Prostate gland (tissue), 2 donors: ENCODE measurements at regions not wholly inside any gene's neighbourhood (a gene's known extent, or its start where the extent isn't known, plus 50 kb on each side); places are given as distances from the start of the nearest gene placed in this dataset.
A peak's percentile ranks its signal among the peaks of the same experiment; 100 is the strongest.
"Not testable (repeated sequence)": the region's sequence is repeated elsewhere in the genome, so short reads cannot be mapped to it uniquely, and the experiment has no call there.

ENCODE experiments used
- DNase-seq: peaks from one replicate; pipeline ENCODE4 v3.0.0-alpha.2; 2019; ENCODE audit warnings: low spot score
- H3K27ac ChIP-seq, 2 donors: fragments of 200-600 bp; sonication (generic); 2 replicates each; pipeline ENCODE4 v1.5.1; 2017 to 2019
- H3K27me3 ChIP-seq: fragments of 200-600 bp; sonication (generic); replicated peaks from 2 replicates; pipeline ENCODE4 v1.5.1; 2019; ENCODE audit not compliant: insufficient read depth
- H3K36me3 ChIP-seq, 2 donors: fragments of 200-600 bp; sonication (generic); 1 replicate in 1 of 2; 2 replicates in 1 of 2; pipeline versions ENCODE4 v1.5.1 to v1.8.1; 2017 to 2019
- H3K4me1 ChIP-seq: fragments of 200-600 bp; sonication (generic); replicated peaks from 2 replicates; pipeline ENCODE4 v1.5.1; 2019
- H3K4me3 ChIP-seq, 2 donors: fragments of 200-600 bp; sonication (generic); 2 replicates each; pipeline ENCODE4 v1.5.1; 2017 to 2019
- H3K9me3 ChIP-seq: fragments of 200-600 bp; sonication (generic); 2 replicates; pipeline ENCODE4 v1.5.1; 2017
- POLR2A ChIP-seq: fragments of 450-650 bp; IDR thresholded peaks from one replicate; pipeline ENCODE4 v1.6.1; 2016; ENCODE audit warnings: antibody characterized with exemption, mild to moderate bottlenecking
- POLR2AphosphoS5 ChIP-seq: sonication (generic); formaldehyde crosslinking; IDR thresholded peaks from one replicate; pipeline ENCODE4 v1.6.1; 2017; ENCODE audit warnings: antibody characterized with exemption
- WGBS: methylation state at CpG from one replicate; pipeline ENCODE4 v1.1.5; 2018; 5-methylcytosine and 5-hydroxymethylcytosine counted together
- intact Hi-C: fragments of 100-400 bp; cut with DNase I; formaldehyde crosslinking; loops from one replicate; pipeline ENCODE4 v1.14.2; 2022
- TF ChIP-seq, protein P1 (sequence below), 4 experiments: fragments of 200-600 bp in 2 of 4; fragments of 450-650 bp in 2 of 4; sonication (generic) in 2 of 4; IDR thresholded peaks; 1 replicate in 3 of 4; 2 replicates in 1 of 4; pipeline ENCODE4 v1.5.1; 2016 to 2019; ENCODE audit warnings: antibody characterized with exemption in 4 of 4, mild to moderate bottlenecking in 2 of 4, moderate library complexity in 2 of 4

DNA sequence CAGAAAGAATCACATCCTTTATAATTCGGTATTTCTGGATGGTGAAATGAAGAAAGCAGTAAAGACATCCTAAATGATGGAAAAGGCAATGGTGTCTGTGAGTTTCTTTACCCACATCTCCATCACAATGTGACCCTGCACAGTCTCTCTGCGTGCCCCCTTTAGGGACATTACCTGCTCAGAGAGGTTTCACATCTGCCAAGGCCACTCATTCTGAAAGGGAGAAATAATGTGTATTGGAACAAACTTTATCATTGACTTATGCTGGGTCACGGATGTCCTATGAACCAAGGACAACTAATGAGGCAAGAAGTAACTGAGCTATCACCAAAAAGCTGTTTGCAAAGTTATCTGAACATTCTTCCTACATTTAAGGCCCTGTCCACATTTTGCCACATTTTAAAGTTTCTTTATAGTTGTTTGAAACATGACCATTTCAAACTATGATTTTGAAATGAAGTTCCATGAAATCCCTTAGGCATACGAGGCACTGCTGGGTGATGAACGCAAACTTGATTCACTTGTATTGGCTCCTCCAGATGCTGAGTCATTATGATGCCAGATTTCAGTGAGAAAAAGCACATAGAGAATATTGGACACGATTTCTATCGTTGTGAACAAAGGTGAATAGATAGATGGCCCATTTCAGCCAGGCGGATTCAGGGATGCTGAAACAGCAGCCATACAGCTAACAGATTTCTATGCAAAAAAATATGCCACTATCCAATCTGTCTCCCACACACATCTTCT lies 63.5 kb upstream of the HMGB1 start:
- Histone ChIP-seq H3K9me3 (no peaks in the 10 kb centered on the region), H3K4me3 (no peak overlapping the region), H3K27ac (no peak overlapping the region), H3K4me1 (no peaks in the 10 kb centered on the region), H3K36me3 (no peaks in the 10 kb centered on the region), H3K27me3 (no peaks in the 10 kb centered on the region)
- WGBS = 94% methylated on average over 8 of the region's 8 CpGs
- TF ChIP-seq POLR2AphosphoS5 (no peak), POLR2A (no peak)
- TF ChIP-seq, protein P1, sequence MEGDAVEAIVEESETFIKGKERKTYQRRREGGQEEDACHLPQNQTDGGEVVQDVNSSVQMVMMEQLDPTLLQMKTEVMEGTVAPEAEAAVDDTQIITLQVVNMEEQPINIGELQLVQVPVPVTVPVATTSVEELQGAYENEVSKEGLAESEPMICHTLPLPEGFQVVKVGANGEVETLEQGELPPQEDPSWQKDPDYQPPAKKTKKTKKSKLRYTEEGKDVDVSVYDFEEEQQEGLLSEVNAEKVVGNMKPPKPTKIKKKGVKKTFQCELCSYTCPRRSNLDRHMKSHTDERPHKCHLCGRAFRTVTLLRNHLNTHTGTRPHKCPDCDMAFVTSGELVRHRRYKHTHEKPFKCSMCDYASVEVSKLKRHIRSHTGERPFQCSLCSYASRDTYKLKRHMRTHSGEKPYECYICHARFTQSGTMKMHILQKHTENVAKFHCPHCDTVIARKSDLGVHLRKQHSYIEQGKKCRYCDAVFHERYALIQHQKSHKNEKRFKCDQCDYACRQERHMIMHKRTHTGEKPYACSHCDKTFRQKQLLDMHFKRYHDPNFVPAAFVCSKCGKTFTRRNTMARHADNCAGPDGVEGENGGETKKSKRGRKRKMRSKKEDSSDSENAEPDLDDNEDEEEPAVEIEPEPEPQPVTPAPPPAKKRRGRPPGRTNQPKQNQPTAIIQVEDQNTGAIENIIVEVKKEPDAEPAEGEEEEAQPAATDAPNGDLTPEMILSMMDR (IDR thresholded peaks at IDR 0.05) = no peak
- intact Hi-C loops = no loop called here
- DNase-seq = no peak

DNA sequence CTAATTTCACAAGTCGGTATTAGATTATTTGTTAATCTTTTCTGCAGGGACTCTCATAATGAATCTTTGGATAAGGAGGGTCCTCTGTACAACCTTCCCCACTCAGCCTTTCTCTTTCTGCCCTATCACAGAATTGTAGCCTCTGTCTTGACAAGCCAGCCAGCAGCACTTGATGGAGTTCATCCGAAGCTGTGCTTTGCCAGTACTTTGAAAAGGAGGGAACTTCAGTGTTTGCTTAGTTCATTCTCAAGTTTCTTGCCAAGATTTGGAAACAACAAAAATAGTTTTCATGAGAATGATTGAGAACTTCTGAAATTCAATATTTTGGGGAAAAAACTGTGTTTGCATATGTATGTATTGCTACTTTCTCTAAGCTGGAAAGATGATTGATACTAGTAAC lies 69.3 kb upstream of the HMGB1 start:
- 36% methylated on average over 2 of the region's 2 CpGs for WGBS

DNA sequence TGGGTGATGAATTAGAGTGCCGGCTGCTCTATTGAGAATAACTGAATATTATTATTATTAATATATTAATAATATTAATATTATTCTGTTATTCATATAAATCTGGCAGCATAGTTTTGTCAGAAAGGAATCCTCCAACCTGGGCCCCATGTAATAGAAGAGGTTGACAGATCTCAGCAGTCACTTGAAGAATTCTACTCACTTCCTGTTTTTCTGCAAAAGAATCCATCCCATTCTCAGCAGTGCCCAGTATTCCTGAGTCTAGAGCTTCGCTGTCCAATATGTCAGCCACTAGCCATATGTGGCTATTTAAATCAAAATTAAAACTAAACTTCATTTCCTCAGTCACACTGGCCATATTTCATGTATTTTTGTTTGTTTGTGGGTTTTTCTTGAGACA lies 72.4 kb upstream of the USPL1 start:
- no peak overlapping the region for H3K27ac ChIP-seq
- intact Hi-C loops = no loop called here
- H3K36me3 ChIP-seq = no peaks in the 10 kb centered on the region
- H3K27me3 ChIP-seq = no peaks in the 10 kb centered on the region
- no peaks in the 10 kb centered on the region for H3K9me3 ChIP-seq
- 95% methylated on average over 2 of the region's 2 CpGs for WGBS
- DNase-seq = no peak
- TF ChIP-seq POLR2AphosphoS5 = no peak
- no peak for TF ChIP-seq POLR2A
- TF ChIP-seq, protein P1 (IDR thresholded peaks at IDR 0.05) = no peak
- no peaks in the 10 kb centered on the region for H3K4me1 ChIP-seq
- no peak overlapping the region for H3K4me3 ChIP-seq

More for the DNA sequence above, 69.3 kb upstream of the HMGB1 start:
- DNase-seq = no peak
- intact Hi-C loops = no loop called here
- H3K27me3 ChIP-seq = no peaks in the 10 kb centered on the region
- no peak overlapping the region for H3K4me3 ChIP-seq
- no peak overlapping the region for H3K27ac ChIP-seq
- TF ChIP-seq POLR2A (no peak), POLR2AphosphoS5 (no peak)
- TF ChIP-seq, protein P1 (IDR thresholded peaks at IDR 0.05) = no peak
- no peaks in the 10 kb centered on the region for H3K36me3 ChIP-seq
- no peaks in the 10 kb centered on the region for H3K4me1 ChIP-seq
- H3K9me3 ChIP-seq = no peaks in the 10 kb centered on the region

DNA sequence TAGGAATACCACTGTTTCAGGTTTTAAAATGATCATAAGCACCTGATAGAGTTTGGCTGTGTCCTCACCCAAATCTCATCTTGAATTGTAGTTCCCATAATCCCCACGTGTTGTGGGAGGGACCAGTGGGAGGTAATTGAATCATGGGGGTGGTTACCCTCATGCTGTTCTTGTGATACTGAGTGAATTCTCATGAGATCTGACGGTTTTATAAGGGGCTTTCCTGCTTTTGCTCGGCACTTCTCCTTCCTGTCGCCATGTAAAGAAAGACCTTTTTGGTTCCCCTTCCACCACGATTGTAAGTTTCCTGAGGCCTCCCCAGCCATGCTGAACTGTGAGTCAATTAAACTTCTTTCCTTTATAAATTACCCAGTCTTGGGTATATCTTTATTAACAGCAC lies 69.7 kb upstream of the USPL1 start:
- intact Hi-C loops, DNase-seq, H3K4me1 ChIP-seq, H3K27ac ChIP-seq, H3K4me3 ChIP-seq, H3K27me3 ChIP-seq, H3K36me3 ChIP-seq, H3K9me3 ChIP-seq: not testable (repeated sequence)
- 66% methylated on average over 5 of the region's 5 CpGs for WGBS

DNA sequence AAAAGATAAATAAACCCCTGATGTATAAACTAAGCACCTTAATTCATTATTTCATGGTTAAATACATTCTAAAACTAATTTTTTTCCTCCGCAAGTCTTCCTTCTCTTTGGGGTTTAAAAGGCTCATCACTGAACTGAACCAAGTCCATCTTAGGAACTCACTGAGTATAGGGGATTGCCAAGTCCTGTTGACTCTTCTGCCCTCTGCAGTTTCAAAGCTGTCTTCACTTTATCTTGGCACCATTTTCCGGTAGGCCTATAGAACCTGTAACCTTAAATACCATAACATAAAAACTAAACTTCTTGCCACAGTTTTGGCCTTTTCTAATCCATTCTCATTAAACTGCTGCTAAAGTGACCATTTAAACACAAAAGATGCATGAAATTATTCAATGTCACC lies 66.5 kb upstream of the USPL1 start:
- 78% methylated on average over 2 of the region's 2 CpGs for WGBS
- Histone ChIP-seq H3K36me3 (no peaks in the 10 kb centered on the region), H3K9me3 (no peaks in the 10 kb centered on the region), H3K4me1 (no peaks in the 10 kb centered on the region), H3K27me3 (no peaks in the 10 kb centered on the region), H3K27ac (no peak overlapping the region), H3K4me3 (no peak overlapping the region)
- no peak for TF ChIP-seq POLR2A
- TF ChIP-seq, protein P1 (IDR thresholded peaks at IDR 0.05) = peak in 2 of 4 experiments; percentile 47 to 53
- DNase-seq = peak; percentile 17
- intact Hi-C loops = no loop called here
